ENCODE measurements at regions not wholly inside any gene's neighbourhood (a gene's known extent, or its start where the extent isn't known, plus 50 kb on each side); places are given as distances from the start of the nearest gene placed in this dataset.

- TF ChIP-seq YY1 (IDR thresholded peaks at IDR 0.05) (no peak), MAX (IDR thresholded peaks at IDR 0.05) (no peak)
- no peak for DNase-seq (ENCODE audit: low spot score)
- H3K9me3 ChIP-seq (ENCODE audit: control insufficient read depth in 4 of 4, low read length in 3 of 4), result no peaks in the 10 kb centered on the region
- H3K4me1 ChIP-seq (ENCODE audit: control insufficient read depth in 4 of 4, insufficient read depth in 4 of 4, low read length in 3 of 4), result no peaks in the 10 kb centered on the region
- H3K9ac ChIP-seq (ENCODE audit: low read depth in 1 of 2, low read length in 2 of 2), result no peak overlapping the region
- H3K27me3 ChIP-seq (ENCODE audit: control insufficient read depth in 4 of 4, insufficient read depth in 4 of 4, low read length in 3 of 4), result no peaks in the 10 kb centered on the region
- no peaks in the 10 kb centered on the region for H3K36me3 ChIP-seq (ENCODE audit: control insufficient read depth in 4 of 4, insufficient read depth in 3 of 4, low read depth in 1 of 4, low read length in 3 of 4)
- H3K27ac ChIP-seq (ENCODE audit: low read depth in 1 of 2, low read length in 2 of 2), result no peak overlapping the region
- WGBS, result 89% methylated on average over 2 of the region's 2 CpGs
- no peak overlapping the region for H3K4me3 ChIP-seq (ENCODE audit: low read depth in 1 of 3, low read length in 3 of 3)
Observed at GRCh38 chr4:119832776-119833175, 204.2 kb upstream of the PDE5A start.

GRCh38 chr4:119829326-119829725 lies 200.7 kb upstream of the PDE5A start:
- Histone ChIP-seq H3K4me1 (ENCODE audit: control insufficient read depth in 4 of 4, insufficient read depth in 4 of 4, low read length in 3 of 4) (no peaks in the 10 kb centered on the region), H3K36me3 (ENCODE audit: control insufficient read depth in 4 of 4, insufficient read depth in 3 of 4, low read depth in 1 of 4, low read length in 3 of 4) (no peaks in the 10 kb centered on the region), H3K4me3 (ENCODE audit: low read depth in 1 of 3, low read length in 3 of 3) (no peak overlapping the region), H3K9ac (ENCODE audit: low read depth in 1 of 2, low read length in 2 of 2) (no peak overlapping the region), H3K27me3 (ENCODE audit: control insufficient read depth in 4 of 4, insufficient read depth in 4 of 4, low read length in 3 of 4) (no peaks in the 10 kb centered on the region), H3K9me3 (ENCODE audit: control insufficient read depth in 4 of 4, low read length in 3 of 4) (no peaks in the 10 kb centered on the region), H3K27ac (ENCODE audit: low read depth in 1 of 2, low read length in 2 of 2) (no peak overlapping the region)
- no peak for DNase-seq (ENCODE audit: low spot score)
- WGBS, result 82% methylated on average over 2 of the region's 2 CpGs
- TF ChIP-seq RXRA (IDR thresholded peaks at IDR 0.05) (no peak), HNF4A (conservative IDR thresholded peaks at IDR 0.05) (no peak), FOXA2 (IDR thresholded peaks at IDR 0.05) (no peak), RAD21 (IDR thresholded peaks at IDR 0.05) (no peak), JUND (IDR thresholded peaks at IDR 0.05) (no peak), EGR1 (IDR thresholded peaks at IDR 0.05; ENCODE audit: low read depth in 2 of 2) (no peak), ZBTB33 (IDR thresholded peaks at IDR 0.05) (no peak), MAX (IDR thresholded peaks at IDR 0.05) (no peak)

- H3K9me3 ChIP-seq (ENCODE audit: control insufficient read depth in 4 of 4, low read length in 3 of 4), result no peaks in the 10 kb centered on the region
- no peak overlapping the region for H3K27ac ChIP-seq (ENCODE audit: low read depth in 1 of 2, low read length in 2 of 2)
- TF ChIP-seq TAF1 (conservative IDR thresholded peaks at IDR 0.05) (no peak), SP1 (IDR thresholded peaks at IDR 0.05) (no peak), NR2F2 (IDR thresholded peaks at IDR 0.05) (no peak), RAD21 (IDR thresholded peaks at IDR 0.05) (no peak), YY1 (IDR thresholded peaks at IDR 0.05) (no peak), RXRA (IDR thresholded peaks at IDR 0.05) (no peak), CTCF (IDR thresholded peaks at IDR 0.05; ENCODE audit: low read depth, low read length, missing input control) (no peak), GABPA (IDR thresholded peaks at IDR 0.05 in 1 of 2, conservative IDR thresholded peaks at IDR 0.05 in 1 of 2) (no peak), FOXA2 (IDR thresholded peaks at IDR 0.05) (no peak), ATF3 (IDR thresholded peaks at IDR 0.05) (no peak), FOXA1 (IDR thresholded peaks at IDR 0.05) (no peak), JUND (IDR thresholded peaks at IDR 0.05) (no peak), HNF4A (conservative IDR thresholded peaks at IDR 0.05) (no peak), EGR1 (IDR thresholded peaks at IDR 0.05; ENCODE audit: low read depth in 2 of 2) (no peak), MAX (IDR thresholded peaks at IDR 0.05) (no peak), HNF4G (IDR thresholded peaks at IDR 0.05) (no peak), ZBTB33 (IDR thresholded peaks at IDR 0.05) (no peak), REST (IDR thresholded peaks at IDR 0.05) (no peak)
Observed at GRCh38 chr4:119825696-119826095, 197.1 kb upstream of the PDE5A start.

More at GRCh38 chr4:119825696-119826095, 197.1 kb upstream of the PDE5A start:
- Histone ChIP-seq H3K9ac (ENCODE audit: low read depth in 1 of 2, low read length in 2 of 2) (no peak overlapping the region), H3K27me3 (ENCODE audit: control insufficient read depth in 4 of 4, insufficient read depth in 4 of 4, low read length in 3 of 4) (peaks cover 0 to 5% (median 0%) of the 10 kb centered on the region in 4 donors), H3K36me3 (ENCODE audit: control insufficient read depth in 4 of 4, insufficient read depth in 3 of 4, low read depth in 1 of 4, low read length in 3 of 4) (no peaks in the 10 kb centered on the region), H3K4me3 (ENCODE audit: low read depth in 1 of 3, low read length in 3 of 3) (no peak overlapping the region), H3K4me1 (ENCODE audit: control insufficient read depth in 4 of 4, insufficient read depth in 4 of 4, low read length in 3 of 4) (no peaks in the 10 kb centered on the region)
- WGBS, result 70% methylated on average over 2 of the region's 2 CpGs
- DNase-seq (ENCODE audit: low spot score), result no peak
